ENCODE measurements at regions not wholly inside any gene's neighbourhood (a gene's known extent, or its start where the extent isn't known, plus 50 kb on each side); places are given as distances from the start of the nearest gene placed in this dataset.

DNA sequence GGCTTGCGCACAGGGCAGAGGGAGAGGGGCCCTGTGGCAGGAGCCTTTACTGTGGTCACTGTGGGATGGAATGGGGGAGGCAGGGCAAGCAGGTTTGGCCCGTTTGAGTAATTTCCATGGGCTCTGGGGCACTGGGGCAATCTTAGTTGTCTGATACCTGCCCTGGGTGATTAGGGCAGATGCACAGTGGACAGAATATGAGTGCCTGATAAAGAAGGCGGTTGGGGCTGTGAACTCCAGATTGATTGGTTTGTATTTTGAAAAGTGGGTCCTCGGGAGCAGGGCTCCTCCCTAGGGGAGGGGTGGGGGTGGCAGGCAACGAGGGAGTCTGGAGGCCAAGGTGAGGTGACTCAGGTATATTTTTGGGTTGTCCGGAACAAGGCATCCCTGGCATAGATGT, 247.5 kb downstream of the NSG2 start:
- TF ChIP-seq POLR2A (IDR thresholded peaks at IDR 0.05) (no peak), EP300 (IDR thresholded peaks at IDR 0.05) (no peak)
- TF ChIP-seq, protein P1, sequence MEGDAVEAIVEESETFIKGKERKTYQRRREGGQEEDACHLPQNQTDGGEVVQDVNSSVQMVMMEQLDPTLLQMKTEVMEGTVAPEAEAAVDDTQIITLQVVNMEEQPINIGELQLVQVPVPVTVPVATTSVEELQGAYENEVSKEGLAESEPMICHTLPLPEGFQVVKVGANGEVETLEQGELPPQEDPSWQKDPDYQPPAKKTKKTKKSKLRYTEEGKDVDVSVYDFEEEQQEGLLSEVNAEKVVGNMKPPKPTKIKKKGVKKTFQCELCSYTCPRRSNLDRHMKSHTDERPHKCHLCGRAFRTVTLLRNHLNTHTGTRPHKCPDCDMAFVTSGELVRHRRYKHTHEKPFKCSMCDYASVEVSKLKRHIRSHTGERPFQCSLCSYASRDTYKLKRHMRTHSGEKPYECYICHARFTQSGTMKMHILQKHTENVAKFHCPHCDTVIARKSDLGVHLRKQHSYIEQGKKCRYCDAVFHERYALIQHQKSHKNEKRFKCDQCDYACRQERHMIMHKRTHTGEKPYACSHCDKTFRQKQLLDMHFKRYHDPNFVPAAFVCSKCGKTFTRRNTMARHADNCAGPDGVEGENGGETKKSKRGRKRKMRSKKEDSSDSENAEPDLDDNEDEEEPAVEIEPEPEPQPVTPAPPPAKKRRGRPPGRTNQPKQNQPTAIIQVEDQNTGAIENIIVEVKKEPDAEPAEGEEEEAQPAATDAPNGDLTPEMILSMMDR (IDR thresholded peaks at IDR 0.05): no peak
